ENCODE measurements at regions not wholly inside any gene's neighbourhood (a gene's known extent, or its start where the extent isn't known, plus 50 kb on each side); places are given as distances from the start of the nearest gene placed in this dataset.
"Not testable (repeated sequence)": the region's sequence is repeated elsewhere in the genome, so short reads cannot be mapped to it uniquely, and the experiment has no call there.

- peak; percentile 68 for DNase-seq
Measured at GRCh38 chr3:125697979-125698640, 102.8 kb upstream of the OSBPL11 start.

- DNase-seq = no peak
Measured at GRCh38 chr3:125715651-125716050, 120.4 kb upstream of the OSBPL11 start.

- DNase-seq = not testable (repeated sequence)
Measured at GRCh38 chr3:125732151-125732550, 136.9 kb upstream of the OSBPL11 start.

- DNase-seq = not testable (repeated sequence)
Measured at GRCh38 chr3:125741991-125742718, 146.9 kb upstream of the OSBPL11 start.

- DNase-seq = peak; percentile 45
Measured at GRCh38 chr3:125742845-125743244, 147.5 kb upstream of the OSBPL11 start.

- DNase-seq = not testable (repeated sequence)
Measured at GRCh38 chr3:125757050-125757449, 161.8 kb upstream of the OSBPL11 start.

- not testable (repeated sequence) for DNase-seq
Measured at GRCh38 chr3:125758641-125759130, 163.4 kb upstream of the OSBPL11 start.

- DNase-seq = not testable (repeated sequence)
Measured at GRCh38 chr3:125762601-125763000, 167.3 kb upstream of the OSBPL11 start.

GRCh38 chr3:125766285-125766826, 171.1 kb upstream of the OSBPL11 start:
- peak; percentile 72 for DNase-seq

- DNase-seq = peak; percentile 32
Measured at GRCh38 chr3:125766931-125767330, 171.6 kb upstream of the OSBPL11 start.

- no peak for DNase-seq
Measured at GRCh38 chr3:125767641-125768040, 172.3 kb upstream of the OSBPL11 start.

- not testable (repeated sequence) for DNase-seq
Measured at GRCh38 chr3:125768821-125769220, 173.5 kb upstream of the OSBPL11 start.

GRCh38 chr3:125771506-125771905, 176.2 kb upstream of the OSBPL11 start:
- DNase-seq = not testable (repeated sequence)

- not testable (repeated sequence) for DNase-seq
Measured at GRCh38 chr3:125774433-125775034, 179.2 kb upstream of the OSBPL11 start.

GRCh38 chr3:125775106-125775505, 179.8 kb upstream of the OSBPL11 start:
- not testable (repeated sequence) for DNase-seq

- not testable (repeated sequence) for DNase-seq
Measured at GRCh38 chr3:125775606-125776294, 180.5 kb upstream of the OSBPL11 start.

- not testable (repeated sequence) for DNase-seq
Measured at GRCh38 chr3:125779276-125779675, 184.0 kb upstream of the OSBPL11 start.

GRCh38 chr3:125779918-125780317, 184.6 kb upstream of the OSBPL11 start:
- not testable (repeated sequence) for DNase-seq

- not testable (repeated sequence) for DNase-seq
Measured at GRCh38 chr3:125781678-125782077, 186.4 kb upstream of the OSBPL11 start.

GRCh38 chr3:125790312-125790711, 178.7 kb upstream of the ROPN1B start:
- not testable (repeated sequence) for DNase-seq

- not testable (repeated sequence) for DNase-seq
Measured at GRCh38 chr3:125791021-125791420, 178.0 kb upstream of the ROPN1B start.

- DNase-seq = not testable (repeated sequence)
Measured at GRCh38 chr3:125810010-125810409, 159.0 kb upstream of the ROPN1B start.

GRCh38 chr3:125822175-125822574, 146.8 kb upstream of the ROPN1B start:
- DNase-seq = peak; percentile 79

Data from activated naive CD4-positive, alpha-beta T cell treated with Interleukin-2 at 50 U/mL for 16 hours (primary cell).